ENCODE measurements at regions not wholly inside any gene's neighbourhood (a gene's known extent, or its start where the extent isn't known, plus 50 kb on each side); places are given as distances from the start of the nearest gene placed in this dataset.

GRCh38 chr5:156142867-156143266, 184.1 kb upstream of the SGCD start:
- H3K9me3 ChIP-seq (ENCODE audit: control insufficient read depth in 1 of 2, low read length in 2 of 2) = peaks cover 0 to 3% of the 10 kb centered on the region in 2 donors
- no peaks in the 10 kb centered on the region for H3K4me1 ChIP-seq (ENCODE audit: control insufficient read depth in 1 of 2, insufficient read depth in 2 of 2, low read length in 2 of 2)
- no peak overlapping the region for H3K27ac ChIP-seq (ENCODE audit: low read depth, low read length)
- H3K4me3 ChIP-seq (ENCODE audit: low read depth in 1 of 2, low read length in 2 of 2) = no peak overlapping the region
- no peaks in the 10 kb centered on the region for H3K27me3 ChIP-seq (ENCODE audit: control insufficient read depth in 1 of 2, insufficient read depth in 2 of 2, low read length in 2 of 2)
- H3K9ac ChIP-seq (ENCODE audit: low read depth in 1 of 2, low read length in 2 of 2) = no peak overlapping the region
- H3K36me3 ChIP-seq (ENCODE audit: control insufficient read depth in 1 of 2, insufficient read depth in 2 of 2, low read length in 2 of 2) = no peaks in the 10 kb centered on the region

GRCh38 chr5:156147261-156147943, 179.6 kb upstream of the SGCD start:
- no peaks in the 10 kb centered on the region for H3K4me1 ChIP-seq (ENCODE audit: control insufficient read depth in 1 of 2, insufficient read depth in 2 of 2, low read length in 2 of 2)
- no peaks in the 10 kb centered on the region for H3K27me3 ChIP-seq (ENCODE audit: control insufficient read depth in 1 of 2, insufficient read depth in 2 of 2, low read length in 2 of 2)
- no peak overlapping the region for H3K4me3 ChIP-seq (ENCODE audit: low read depth in 1 of 2, low read length in 2 of 2)
- H3K9me3 ChIP-seq (ENCODE audit: control insufficient read depth in 1 of 2, low read length in 2 of 2) = peaks cover 0 to 3% of the 10 kb centered on the region in 2 donors
- H3K36me3 ChIP-seq (ENCODE audit: control insufficient read depth in 1 of 2, insufficient read depth in 2 of 2, low read length in 2 of 2) = no peaks in the 10 kb centered on the region
- no peak overlapping the region for H3K27ac ChIP-seq (ENCODE audit: low read depth, low read length)
- no peak overlapping the region for H3K9ac ChIP-seq (ENCODE audit: low read depth in 1 of 2, low read length in 2 of 2)

GRCh38 chr5:156147944-156148285, 179.0 kb upstream of the SGCD start:
- no peaks in the 10 kb centered on the region for H3K36me3 ChIP-seq (ENCODE audit: control insufficient read depth in 1 of 2, insufficient read depth in 2 of 2, low read length in 2 of 2)
- H3K9me3 ChIP-seq (ENCODE audit: control insufficient read depth in 1 of 2, low read length in 2 of 2) = peaks cover 0 to 1% of the 10 kb centered on the region in 2 donors
- H3K4me3 ChIP-seq (ENCODE audit: low read depth in 1 of 2, low read length in 2 of 2) = no peak overlapping the region
- no peak overlapping the region for H3K9ac ChIP-seq (ENCODE audit: low read depth in 1 of 2, low read length in 2 of 2)
- H3K4me1 ChIP-seq (ENCODE audit: control insufficient read depth in 1 of 2, insufficient read depth in 2 of 2, low read length in 2 of 2) = no peaks in the 10 kb centered on the region
- no peaks in the 10 kb centered on the region for H3K27me3 ChIP-seq (ENCODE audit: control insufficient read depth in 1 of 2, insufficient read depth in 2 of 2, low read length in 2 of 2)
- no peak overlapping the region for H3K27ac ChIP-seq (ENCODE audit: low read depth, low read length)

- Histone ChIP-seq H3K4me1 (ENCODE audit: control insufficient read depth in 1 of 2, insufficient read depth in 2 of 2, low read length in 2 of 2) (no peaks in the 10 kb centered on the region), H3K4me3 (ENCODE audit: low read depth in 1 of 2, low read length in 2 of 2) (no peak overlapping the region), H3K36me3 (ENCODE audit: control insufficient read depth in 1 of 2, insufficient read depth in 2 of 2, low read length in 2 of 2) (no peaks in the 10 kb centered on the region), H3K9me3 (ENCODE audit: control insufficient read depth in 1 of 2, low read length in 2 of 2) (no peaks in the 10 kb centered on the region), H3K27me3 (ENCODE audit: control insufficient read depth in 1 of 2, insufficient read depth in 2 of 2, low read length in 2 of 2) (no peaks in the 10 kb centered on the region), H3K27ac (ENCODE audit: low read depth, low read length) (no peak overlapping the region), H3K9ac (ENCODE audit: low read depth in 1 of 2, low read length in 2 of 2) (no peak overlapping the region)
These were observed 178.7 kb upstream of the SGCD start for GRCh38 chr5:156148301-156148700.

GRCh38 chr5:156149213-156149612, 177.8 kb upstream of the SGCD start:
- Histone ChIP-seq H3K4me1 (ENCODE audit: control insufficient read depth in 1 of 2, insufficient read depth in 2 of 2, low read length in 2 of 2) (no peaks in the 10 kb centered on the region), H3K36me3 (ENCODE audit: control insufficient read depth in 1 of 2, insufficient read depth in 2 of 2, low read length in 2 of 2) (no peaks in the 10 kb centered on the region), H3K27me3 (ENCODE audit: control insufficient read depth in 1 of 2, insufficient read depth in 2 of 2, low read length in 2 of 2) (no peaks in the 10 kb centered on the region), H3K9me3 (ENCODE audit: control insufficient read depth in 1 of 2, low read length in 2 of 2) (no peaks in the 10 kb centered on the region), H3K27ac (ENCODE audit: low read depth, low read length) (no peak overlapping the region), H3K9ac (ENCODE audit: low read depth in 1 of 2, low read length in 2 of 2) (no peak overlapping the region), H3K4me3 (ENCODE audit: low read depth in 1 of 2, low read length in 2 of 2) (no peak overlapping the region)

GRCh38 chr5:156153602-156154001, 173.4 kb upstream of the SGCD start:
- no peaks in the 10 kb centered on the region for H3K27me3 ChIP-seq (ENCODE audit: control insufficient read depth in 1 of 2, insufficient read depth in 2 of 2, low read length in 2 of 2)
- H3K9ac ChIP-seq (ENCODE audit: low read depth in 1 of 2, low read length in 2 of 2) = no peak overlapping the region
- H3K9me3 ChIP-seq (ENCODE audit: control insufficient read depth in 1 of 2, low read length in 2 of 2) = no peaks in the 10 kb centered on the region
- no peaks in the 10 kb centered on the region for H3K4me1 ChIP-seq (ENCODE audit: control insufficient read depth in 1 of 2, insufficient read depth in 2 of 2, low read length in 2 of 2)
- H3K27ac ChIP-seq (ENCODE audit: low read depth, low read length) = no peak overlapping the region
- H3K4me3 ChIP-seq (ENCODE audit: low read depth in 1 of 2, low read length in 2 of 2) = no peak overlapping the region
- H3K36me3 ChIP-seq (ENCODE audit: control insufficient read depth in 1 of 2, insufficient read depth in 2 of 2, low read length in 2 of 2) = no peaks in the 10 kb centered on the region

GRCh38 chr5:156154757-156155156, 172.2 kb upstream of the SGCD start:
- H3K4me1 ChIP-seq (ENCODE audit: control insufficient read depth in 1 of 2, insufficient read depth in 2 of 2, low read length in 2 of 2) = no peaks in the 10 kb centered on the region
- H3K9ac ChIP-seq (ENCODE audit: low read depth in 1 of 2, low read length in 2 of 2) = no peak overlapping the region
- H3K27ac ChIP-seq (ENCODE audit: low read depth, low read length) = no peak overlapping the region
- no peaks in the 10 kb centered on the region for H3K9me3 ChIP-seq (ENCODE audit: control insufficient read depth in 1 of 2, low read length in 2 of 2)
- no peak overlapping the region for H3K4me3 ChIP-seq (ENCODE audit: low read depth in 1 of 2, low read length in 2 of 2)
- no peaks in the 10 kb centered on the region for H3K27me3 ChIP-seq (ENCODE audit: control insufficient read depth in 1 of 2, insufficient read depth in 2 of 2, low read length in 2 of 2)
- H3K36me3 ChIP-seq (ENCODE audit: control insufficient read depth in 1 of 2, insufficient read depth in 2 of 2, low read length in 2 of 2) = no peaks in the 10 kb centered on the region

- Histone ChIP-seq H3K4me1 (ENCODE audit: control insufficient read depth in 1 of 2, insufficient read depth in 2 of 2, low read length in 2 of 2) (no peaks in the 10 kb centered on the region), H3K27ac (ENCODE audit: low read depth, low read length) (no peak overlapping the region), H3K36me3 (ENCODE audit: control insufficient read depth in 1 of 2, insufficient read depth in 2 of 2, low read length in 2 of 2) (no peaks in the 10 kb centered on the region), H3K4me3 (ENCODE audit: low read depth in 1 of 2, low read length in 2 of 2) (no peak overlapping the region), H3K9ac (ENCODE audit: low read depth in 1 of 2, low read length in 2 of 2) (no peak overlapping the region), H3K9me3 (ENCODE audit: control insufficient read depth in 1 of 2, low read length in 2 of 2) (no peaks in the 10 kb centered on the region), H3K27me3 (ENCODE audit: control insufficient read depth in 1 of 2, insufficient read depth in 2 of 2, low read length in 2 of 2) (no peaks in the 10 kb centered on the region)
These were observed 171.4 kb upstream of the SGCD start for GRCh38 chr5:156155598-156155997.

- H3K9me3 ChIP-seq (ENCODE audit: control insufficient read depth in 1 of 2, low read length in 2 of 2) = no peaks in the 10 kb centered on the region
- H3K27me3 ChIP-seq (ENCODE audit: control insufficient read depth in 1 of 2, insufficient read depth in 2 of 2, low read length in 2 of 2) = no peaks in the 10 kb centered on the region
- H3K36me3 ChIP-seq (ENCODE audit: control insufficient read depth in 1 of 2, insufficient read depth in 2 of 2, low read length in 2 of 2) = no peaks in the 10 kb centered on the region
- no peak overlapping the region for H3K4me3 ChIP-seq (ENCODE audit: low read depth in 1 of 2, low read length in 2 of 2)
- H3K27ac ChIP-seq (ENCODE audit: low read depth, low read length) = no peak overlapping the region
- no peak overlapping the region for H3K9ac ChIP-seq (ENCODE audit: low read depth in 1 of 2, low read length in 2 of 2)
- no peaks in the 10 kb centered on the region for H3K4me1 ChIP-seq (ENCODE audit: control insufficient read depth in 1 of 2, insufficient read depth in 2 of 2, low read length in 2 of 2)
These were observed 162.7 kb upstream of the SGCD start for GRCh38 chr5:156164306-156164705.

- Histone ChIP-seq H3K4me3 (ENCODE audit: low read depth in 1 of 2, low read length in 2 of 2) (no peak overlapping the region), H3K27me3 (ENCODE audit: control insufficient read depth in 1 of 2, insufficient read depth in 2 of 2, low read length in 2 of 2) (no peaks in the 10 kb centered on the region), H3K27ac (ENCODE audit: low read depth, low read length) (no peak overlapping the region), H3K9ac (ENCODE audit: low read depth in 1 of 2, low read length in 2 of 2) (no peak overlapping the region), H3K4me1 (ENCODE audit: control insufficient read depth in 1 of 2, insufficient read depth in 2 of 2, low read length in 2 of 2) (no peaks in the 10 kb centered on the region), H3K9me3 (ENCODE audit: control insufficient read depth in 1 of 2, low read length in 2 of 2) (no peaks in the 10 kb centered on the region), H3K36me3 (ENCODE audit: control insufficient read depth in 1 of 2, insufficient read depth in 2 of 2, low read length in 2 of 2) (no peaks in the 10 kb centered on the region)
These were observed 157.5 kb upstream of the SGCD start for GRCh38 chr5:156169495-156169894.
